HepG2 (cell line): ENCODE measurements at regions not wholly inside any gene's neighbourhood (a gene's known extent, or its start where the extent isn't known, plus 50 kb on each side); places are given as distances from the start of the nearest gene placed in this dataset.

Experiments
- ARID3A ChIP-seq: IDR thresholded peaks from 2 replicates; pipeline ENCODE4 v1.6.1; 2012; ENCODE audit warnings: low read depth, low read length, improper control_type of control experiment
- KDM2A ChIP-seq: sonication (generic); formaldehyde crosslinking; IDR thresholded peaks from 2 replicates; pipeline ENCODE4 v1.4.0; 2020; ENCODE audit warnings: low read depth, missing genetic modification reagents, borderline replicate concordance
- MAFK ChIP-seq, 2 experiments: IDR thresholded peaks in 1 of 2; conservative IDR thresholded peaks in 1 of 2; 2 replicates each; pipeline ENCODE4 v1.6.1; 2011; ENCODE audit warnings: improper control_type of control experiment in 2 of 2, low read length in 2 of 2
- MED8 ChIP-seq: sonication (generic); formaldehyde crosslinking; IDR thresholded peaks from 2 replicates; pipeline ENCODE4 v1.8.1; 2023; ENCODE audit warnings: mild to moderate bottlenecking, missing genetic modification reagents; ENCODE audit not compliant: insufficient replicate concordance
- NFKBIZ ChIP-seq: IDR thresholded peaks from 2 replicates; pipeline ENCODE4 v1.6.1; 2018; ENCODE audit warnings: missing genetic modification reagents, missing compliant biosample characterization
- NONO ChIP-seq, 2 experiments: fragments of 450-650 bp in 1 of 2; sonication (generic) in 1 of 2; formaldehyde crosslinking in 1 of 2; IDR thresholded peaks in 1 of 2; conservative IDR thresholded peaks in 1 of 2; 2 replicates each; pipeline versions ENCODE4 v1.6.1 to v1.8.0; 2017 to 2022; ENCODE audit warnings: mild to moderate bottlenecking in 1 of 2, missing genetic modification reagents in 1 of 2, moderate library complexity in 1 of 2
- REPIN1 ChIP-seq: sonication (generic); formaldehyde crosslinking; IDR thresholded peaks from 2 replicates; pipeline ENCODE4 v1.8.0; 2022; ENCODE audit warnings: missing genetic modification reagents, low read depth, mild to moderate bottlenecking, borderline replicate concordance
- SALL1 ChIP-seq: sonication (generic); formaldehyde crosslinking; IDR thresholded peaks from 2 replicates; pipeline ENCODE4 v1.8.0; 2022; ENCODE audit warnings: mild to moderate bottlenecking, missing genetic modification reagents
- STAG1 ChIP-seq: sonication (generic); formaldehyde crosslinking; IDR thresholded peaks from 2 replicates; pipeline ENCODE4 v1.4.0; 2020; ENCODE audit warnings: missing genetic modification reagents
- TSC22D2 ChIP-seq: sonication (generic); formaldehyde crosslinking; IDR thresholded peaks from 2 replicates; pipeline ENCODE4 v1.5.1; 2020; ENCODE audit warnings: missing genetic modification reagents, mild to moderate bottlenecking, borderline replicate concordance
- ZHX2 ChIP-seq, 2 experiments: sonication (generic) in 1 of 2; formaldehyde crosslinking in 1 of 2; IDR thresholded peaks; 2 replicates each; pipeline versions ENCODE4 v1.6.1 to v1.9.0; 2014 to 2022; ENCODE audit warnings: antibody characterized with exemption in 1 of 2, borderline replicate concordance in 1 of 2, inconsistent platforms in 1 of 2, low read depth in 1 of 2, missing genetic modification reagents in 1 of 2
- ZNF263 ChIP-seq: sonication (generic); formaldehyde crosslinking; IDR thresholded peaks from 2 replicates; pipeline ENCODE4 v1.4.0; 2020; ENCODE audit warnings: missing genetic modification reagents
- ZNF276 ChIP-seq: sonication (generic); formaldehyde crosslinking; IDR thresholded peaks from 2 replicates; pipeline ENCODE4 v1.4.0; 2020; ENCODE audit warnings: mild to moderate bottlenecking, low read depth, missing genetic modification reagents
- ZNF574 ChIP-seq: sonication (generic); formaldehyde crosslinking; IDR thresholded peaks from 2 replicates; pipeline ENCODE4 v1.4.0; 2020; ENCODE audit warnings: missing genetic modification reagents

GRCh38 chr3:157606011-157606851 is 103.0 kb upstream of the VEPH1 start (continued):
- TF ChIP-seq ZNF276 (CRISPR knock-in tag): no peak
- TF ChIP-seq MAFK (conservative IDR thresholded peaks at IDR 0.05 in 1 of 2, IDR thresholded peaks at IDR 0.05 in 1 of 2; ENCODE audit: low read length in 2 of 2): 0 out of 4 replicates have a peak, but pooled peaks of 1 of the 2 experiments have one; percentile 4
- TF ChIP-seq KDM2A (CRISPR knock-in tag): peak; percentile 28; the same call in 1 of the 2 replicates
- peak; percentile 51; the same call in 1 of the 2 replicates for TF ChIP-seq ARID3A
- TF ChIP-seq NFKBIZ (CRISPR knock-in tag): no peak
- TF ChIP-seq REPIN1 (CRISPR knock-in tag): peak; percentile 36; the same call in 1 of the 2 replicates
- peak; percentile 71 for TF ChIP-seq ZNF574
- TF ChIP-seq TSC22D2: no peak
- TF ChIP-seq SALL1 (CRISPR knock-in tag): peak; percentile 25; the same call in 1 of the 2 replicates
- no peak for TF ChIP-seq NONO (IDR thresholded peaks at IDR 0.05)
- TF ChIP-seq NONO (CRISPR knock-in tag; conservative IDR thresholded peaks at IDR 0.05): no peak
- peak; percentile 31 for TF ChIP-seq STAG1
- TF ChIP-seq ZNF263 (CRISPR knock-in tag): peak; percentile 79
- TF ChIP-seq MED8 (CRISPR knock-in tag): no peak
- TF ChIP-seq ZHX2 (IDR thresholded peaks at IDR 0.05; ENCODE audit: low read depth): no peak
- no peak for TF ChIP-seq ZHX2 (CRISPR knock-in tag; IDR thresholded peaks at IDR 0.05; ENCODE audit: borderline replicate concordance)
